Neural cell (in vitro differentiated cells): ENCODE measurements at regions not wholly inside any gene's neighbourhood (a gene's known extent, or its start where the extent isn't known, plus 50 kb on each side); places are given as distances from the start of the nearest gene placed in this dataset.
"Not testable (repeated sequence)": the region's sequence is repeated elsewhere in the genome, so short reads cannot be mapped to it uniquely, and the experiment has no call there.

ENCODE experiments used
- H2AFZ ChIP-seq: fragments of 200-600, 300-800 bp; sonication (generic), shearing (Covaris generic); 2 replicates; pipeline ENCODE4 v1.6.0; 2014; ENCODE audit warnings: low read depth, mild to moderate bottlenecking, antibody characterized with exemption, low read length, moderate library complexity
- H3F3A ChIP-seq: fragments of 200-600 bp; shearing (Covaris generic); 2 replicates; pipeline ENCODE4 v1.6.1; 2016; ENCODE audit warnings: mild to moderate bottlenecking, moderate library complexity, mixed read lengths, antibody characterized with exemption, low read length; ENCODE audit not compliant: insufficient read depth, poor library complexity, severe bottlenecking
- H3K27ac ChIP-seq: fragments of 200-600, 300-800 bp; sonication (generic), shearing (Covaris generic); 2 replicates; pipeline ENCODE4 v1.5.1; 2014; ENCODE audit warnings: mild to moderate bottlenecking, low read length, moderate library complexity
- H3K27me3 ChIP-seq: fragments of 300-800, 200-600 bp; sonication (generic), shearing (Covaris generic); 2 replicates; pipeline ENCODE4 v1.6.0; 2014; ENCODE audit warnings: mild to moderate bottlenecking, low read depth, low read length, moderate library complexity; ENCODE audit not compliant: insufficient read depth
- H3K36me3 ChIP-seq: fragments of 300-800, 200-600 bp; sonication (generic), shearing (Covaris generic); 2 replicates; pipeline ENCODE4 v1.5.1; 2014; ENCODE audit warnings: mild to moderate bottlenecking, antibody characterized with exemption, low read length, moderate library complexity; ENCODE audit not compliant: insufficient read depth
- H3K4me2 ChIP-seq: fragments of 300-800, 200-600 bp; sonication (generic), shearing (Covaris generic); 2 replicates; pipeline ENCODE4 v1.6.0; 2014; ENCODE audit warnings: mild to moderate bottlenecking, low read length
- H3K4me3 ChIP-seq: fragments of 300-800, 200-600 bp; sonication (generic), shearing (Covaris generic); 2 replicates; pipeline ENCODE4 v1.5.1; 2014; ENCODE audit warnings: mild to moderate bottlenecking, low read length, moderate library complexity
- H3K79me2 ChIP-seq: fragments of 200-600 bp; shearing (Covaris generic); replicated peaks from 2 replicates; pipeline ENCODE4 v1.6.0; 2014; ENCODE audit warnings: mild to moderate bottlenecking, low read length, moderate library complexity; ENCODE audit not compliant: insufficient read depth
- H3K9ac ChIP-seq: fragments of 300-800, 200-600 bp; sonication (generic), shearing (Covaris generic); 2 replicates; pipeline ENCODE4 v1.6.1; 2016; ENCODE audit warnings: mild to moderate bottlenecking, low read length, mixed read lengths
- H3K9me2 ChIP-seq: fragments of 200-600 bp; shearing (Covaris generic); 2 replicates; pipeline ENCODE4 v1.6.1; 2016; ENCODE audit warnings: mild to moderate bottlenecking, low read length, mixed read lengths; ENCODE audit not compliant: insufficient read depth
- H3K9me3 ChIP-seq: fragments of 200-600, 300-800 bp; sonication (generic), shearing (Covaris generic); 2 replicates; pipeline ENCODE4 v1.6.1; 2016; ENCODE audit warnings: mild to moderate bottlenecking, mixed run types, low read length, moderate library complexity, mixed read lengths
- H4K20me1 ChIP-seq: fragments of 200-600 bp; shearing (Covaris generic); 2 replicates; pipeline ENCODE4 v1.6.1; 2016; ENCODE audit warnings: mild to moderate bottlenecking, mixed run types; ENCODE audit not compliant: insufficient read depth
- CTCF ChIP-seq: fragments of 450-650 bp; IDR thresholded peaks from 2 replicates; pipeline ENCODE4 v1.5.1; 2014; ENCODE audit warnings: antibody characterized with exemption, mild to moderate bottlenecking, moderate library complexity; ENCODE audit not compliant: poor library complexity, severe bottlenecking
- EP300 ChIP-seq: fragments of 450-650 bp; conservative IDR thresholded peaks from 2 replicates; pipeline ENCODE4 v1.6.1; 2014; ENCODE audit warnings: antibody characterized with exemption, mild to moderate bottlenecking, moderate library complexity; ENCODE audit not compliant: poor library complexity, severe bottlenecking
- EZH2 ChIP-seq: fragments of 200-600, 300-800 bp; shearing (Covaris generic), sonication (generic); IDR thresholded peaks from 2 replicates; pipeline ENCODE4 v1.6.1; 2014; ENCODE audit warnings: antibody characterized with exemption, low read length, borderline replicate concordance, mild to moderate bottlenecking; ENCODE audit not compliant: insufficient read depth, poor library complexity, severe bottlenecking
- MXI1 ChIP-seq: fragments of 450-650 bp; conservative IDR thresholded peaks from 2 replicates; pipeline ENCODE4 v1.6.1; 2014; ENCODE audit warnings: antibody characterized with exemption, mild to moderate bottlenecking; ENCODE audit not compliant: poor library complexity, severe bottlenecking
- POLR2AphosphoS5 ChIP-seq: IDR thresholded peaks from 2 replicates; pipeline ENCODE4 v1.6.1; 2012
- RAD21 ChIP-seq: fragments of 450-650 bp; conservative IDR thresholded peaks from 2 replicates; pipeline ENCODE4 v1.6.1; 2014; ENCODE audit warnings: antibody characterized with exemption, mild to moderate bottlenecking, moderate library complexity
- REST ChIP-seq: IDR thresholded peaks from 2 replicates; pipeline ENCODE4 v1.6.1; 2012; ENCODE audit warnings: borderline replicate concordance
- SMC3 ChIP-seq: fragments of 450-650 bp; conservative IDR thresholded peaks from 2 replicates; pipeline ENCODE4 v1.6.1; 2014; ENCODE audit warnings: antibody characterized with exemption, mild to moderate bottlenecking, moderate library complexity; ENCODE audit not compliant: poor library complexity
- TAF1 ChIP-seq: IDR thresholded peaks from 2 replicates; pipeline ENCODE4 v1.6.1; 2012; ENCODE audit warnings: low read depth

- no peaks in the 10 kb centered on the region for H3K79me2 ChIP-seq
- no peak overlapping the region for H3K4me3 ChIP-seq
- no peaks in the 10 kb centered on the region for H3K9me2 ChIP-seq
- no peaks in the 10 kb centered on the region for H4K20me1 ChIP-seq
- TF ChIP-seq POLR2AphosphoS5 (no peak), EP300 (no peak), CTCF (no peak), REST (no peak), RAD21 (no peak), EZH2 (no peak), MXI1 (no peak), TAF1 (no peak), SMC3 (no peak)
- H3K9ac ChIP-seq: no peak overlapping the region
- no peaks in the 10 kb centered on the region for H3F3A ChIP-seq
- H3K4me2 ChIP-seq: no peak overlapping the region
- H2AFZ ChIP-seq: no peak overlapping the region
- no peak overlapping the region for H3K27ac ChIP-seq
- H3K36me3 ChIP-seq: no peaks in the 10 kb centered on the region
- H3K9me3 ChIP-seq: peaks cover 4% of the 10 kb centered on the region
- peaks cover 4% of the 10 kb centered on the region for H3K27me3 ChIP-seq
These were observed 1253.0 kb downstream of the TYW1 start for GRCh38 chr7:68249611-68250010.

GRCh38 chr7:68250143-68250542, 1253.5 kb downstream of the TYW1 start:
- Histone ChIP-seq H3K79me2 (no peaks in the 10 kb centered on the region), H3K4me2 (no peak overlapping the region), H3K9ac (no peak overlapping the region), H3K36me3 (no peaks in the 10 kb centered on the region), H3K9me2 (no peaks in the 10 kb centered on the region), H3K27ac (no peak overlapping the region), H4K20me1 (no peaks in the 10 kb centered on the region), H3K9me3 (peaks cover 4% of the 10 kb centered on the region), H3F3A (no peaks in the 10 kb centered on the region), H3K27me3 (peaks cover 10% of the 10 kb centered on the region), H2AFZ (no peak overlapping the region), H3K4me3 (no peak overlapping the region)
- TF ChIP-seq POLR2AphosphoS5: no peak
- no peak for TF ChIP-seq RAD21
- TF ChIP-seq TAF1: no peak
- no peak for TF ChIP-seq CTCF
- TF ChIP-seq SMC3: no peak
- TF ChIP-seq MXI1: no peak
- TF ChIP-seq EZH2: no peak
- no peak for TF ChIP-seq REST
- TF ChIP-seq EP300: no peak

GRCh38 chr7:68254815-68255214, 1258.2 kb downstream of the TYW1 start:
- not testable (repeated sequence) for H4K20me1 ChIP-seq, H3K4me2 ChIP-seq, H2AFZ ChIP-seq, H3K9ac ChIP-seq, H3K27ac ChIP-seq, H3K9me2 ChIP-seq, H3K9me3 ChIP-seq, H3K36me3 ChIP-seq, H3K79me2 ChIP-seq, H3K4me3 ChIP-seq, H3F3A ChIP-seq
- peaks cover 16% of the 10 kb centered on the region for H3K27me3 ChIP-seq
